Kidney glomerular epithelial cell (primary cell): ENCODE measurements at regions not wholly inside any gene's neighbourhood (a gene's known extent, or its start where the extent isn't known, plus 50 kb on each side); places are given as distances from the start of the nearest gene placed in this dataset.

Experiments used
- DNase-seq: peaks from one replicate; lab custom pipeline; 2025; lab: John Stamatoyannopoulos, UW

DNA sequence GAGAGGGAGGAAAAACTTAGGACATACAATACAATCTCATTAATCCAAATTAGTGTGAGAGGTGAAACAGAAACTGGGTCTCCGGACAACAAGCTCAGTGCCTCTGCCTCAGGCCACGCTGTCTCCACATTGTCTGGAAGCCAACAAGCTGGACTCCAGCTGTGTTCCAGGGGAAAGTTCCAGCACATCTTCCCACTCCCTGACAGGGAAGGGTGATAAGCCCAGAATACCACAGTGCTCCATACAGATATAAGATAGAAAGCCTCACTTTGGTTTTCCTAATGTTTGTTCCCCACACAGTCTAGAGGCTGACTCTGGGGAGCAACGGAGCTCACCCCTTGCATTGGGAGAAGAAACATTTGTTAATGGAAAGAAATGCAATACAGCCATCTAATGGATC lies 117.1 kb upstream of the SPTLC3 start:
- no peak for DNase-seq

DNA sequence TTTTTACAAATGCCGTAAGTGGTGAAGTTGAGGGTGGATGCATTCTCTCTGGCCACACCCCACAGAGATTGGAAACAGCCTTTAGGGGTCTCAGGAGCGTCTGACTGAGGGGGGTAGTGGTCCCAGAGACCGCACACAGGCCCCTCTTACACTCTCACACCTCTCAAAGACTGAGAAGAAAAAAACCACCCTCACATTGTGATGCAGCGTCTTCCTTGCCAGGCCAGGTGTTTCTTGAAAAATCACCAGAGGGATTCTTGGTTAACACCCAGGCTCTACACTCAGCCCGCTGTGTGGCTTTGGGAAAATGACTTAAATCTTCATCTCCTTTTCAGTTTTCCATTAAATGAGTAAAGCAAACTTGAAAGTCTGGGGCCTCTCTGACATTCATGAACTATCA lies 115.8 kb upstream of the SPTLC3 start:
- DNase-seq, result no peak

DNA sequence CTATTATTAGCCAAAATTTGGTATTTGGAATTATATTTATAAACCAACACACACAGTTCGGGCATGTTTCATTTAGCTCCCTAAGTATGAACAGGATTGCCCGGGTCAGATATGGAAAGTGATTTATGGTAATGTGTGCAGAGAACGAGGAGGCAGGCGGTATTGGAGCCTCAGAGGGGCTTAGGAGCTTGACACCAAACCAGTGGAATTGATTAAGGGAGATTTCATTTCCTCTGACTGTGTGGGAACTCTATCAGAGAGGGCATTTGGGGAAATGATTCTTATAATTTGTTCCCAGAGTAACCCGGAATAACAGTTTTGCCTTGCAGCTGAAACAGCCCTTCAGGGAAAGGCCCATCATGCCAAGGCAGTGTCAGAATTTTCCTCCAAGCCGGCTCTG lies 115.1 kb upstream of the SPTLC3 start:
- DNase-seq, result no peak

DNA sequence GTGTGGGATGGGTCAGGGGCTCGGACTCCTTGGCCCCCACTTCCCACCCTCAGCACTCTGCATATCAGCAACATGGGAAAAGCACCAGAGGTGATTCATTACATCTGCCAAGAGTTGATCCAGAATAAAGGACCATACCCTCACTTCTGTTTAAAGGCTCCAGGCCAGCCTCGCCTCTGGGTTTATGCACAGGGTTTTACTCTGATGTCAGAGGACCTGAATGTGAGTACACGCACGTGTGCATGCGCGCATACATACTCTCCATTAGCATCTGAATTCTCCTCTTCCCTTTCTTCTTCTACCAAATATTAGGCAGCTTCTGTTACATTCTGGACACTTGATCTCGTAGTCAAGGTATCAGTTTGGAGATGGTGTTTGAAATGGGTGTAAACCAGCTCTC lies 114.7 kb upstream of the SPTLC3 start:
- no peak for DNase-seq

DNA sequence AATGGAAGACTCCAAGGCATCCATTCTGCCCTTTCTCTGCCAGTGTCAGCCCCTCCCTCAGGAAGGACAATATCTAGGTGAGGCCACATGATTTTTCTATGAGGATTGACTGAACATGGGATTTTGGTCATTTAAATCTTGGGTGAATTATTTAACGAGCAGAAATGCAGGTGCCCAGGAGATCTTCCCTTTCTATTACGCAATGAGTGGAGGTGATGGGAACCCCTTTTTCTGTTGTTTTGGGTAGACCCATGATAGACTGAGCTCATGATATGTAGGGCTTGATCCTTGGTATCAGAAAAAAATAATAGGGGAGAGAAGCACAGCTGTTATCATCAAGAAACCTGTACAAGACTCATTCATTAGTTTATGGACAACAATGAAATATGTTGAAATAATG lies 112.6 kb upstream of the SPTLC3 start:
- no peak for DNase-seq

DNA sequence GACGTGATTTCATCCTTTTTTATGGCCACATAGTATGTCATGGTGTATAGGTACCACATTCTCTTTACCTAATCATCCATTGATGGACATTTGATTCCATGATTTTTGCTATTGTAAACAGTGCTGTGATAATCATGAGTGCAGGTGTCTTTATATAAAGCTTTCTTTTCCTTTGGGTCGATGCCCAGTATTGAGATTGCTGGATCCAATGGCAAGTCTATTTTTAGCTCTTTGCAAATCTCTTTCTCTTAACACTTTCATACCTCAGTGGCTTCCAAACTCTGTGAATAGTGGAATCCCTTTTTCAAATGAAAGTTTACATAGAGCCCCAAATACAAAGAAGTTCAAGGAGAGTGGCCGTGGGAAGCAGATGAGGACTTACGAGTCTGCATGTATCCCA lies 105.8 kb upstream of the SPTLC3 start:
- no peak for DNase-seq

DNA sequence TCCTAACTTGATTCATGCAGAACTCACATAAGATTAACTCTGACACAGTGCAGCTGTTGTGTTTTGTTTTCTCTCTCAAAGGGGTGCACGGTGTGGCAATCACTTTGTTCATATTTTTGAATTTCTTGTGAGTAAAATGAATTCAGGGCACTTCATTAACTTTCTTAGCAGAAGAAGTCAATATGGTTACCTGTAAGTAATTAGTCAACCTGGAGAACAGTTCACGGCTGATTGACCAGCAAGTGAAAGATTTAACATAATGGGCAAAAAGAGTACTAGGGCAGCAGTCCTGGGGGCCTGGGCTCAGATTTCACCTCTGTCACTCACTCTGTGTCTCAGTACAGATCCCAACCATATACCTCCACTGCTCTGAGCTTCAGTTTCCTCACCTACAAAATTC lies 102.4 kb upstream of the SPTLC3 start:
- DNase-seq, result no peak

DNA sequence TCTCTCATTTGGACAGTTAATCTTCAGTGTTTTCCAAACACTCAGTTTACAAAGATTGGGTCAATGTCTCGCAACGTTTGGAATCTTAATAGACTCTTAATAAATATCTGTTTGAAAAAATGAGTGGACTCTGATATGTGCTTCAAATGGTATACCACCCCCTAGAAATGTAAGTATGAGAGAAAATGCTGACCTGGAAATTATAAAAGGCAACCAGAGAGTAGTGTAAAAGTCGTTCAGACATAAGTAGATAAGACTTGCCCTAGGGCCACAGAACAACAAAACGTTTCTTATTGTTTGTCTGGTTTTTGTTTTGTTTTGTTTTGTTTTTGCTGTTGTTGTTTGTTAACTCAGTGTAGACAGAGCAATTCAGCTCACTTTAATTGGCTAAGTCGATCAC lies 97.4 kb upstream of the SPTLC3 start:
- no peak for DNase-seq

DNA sequence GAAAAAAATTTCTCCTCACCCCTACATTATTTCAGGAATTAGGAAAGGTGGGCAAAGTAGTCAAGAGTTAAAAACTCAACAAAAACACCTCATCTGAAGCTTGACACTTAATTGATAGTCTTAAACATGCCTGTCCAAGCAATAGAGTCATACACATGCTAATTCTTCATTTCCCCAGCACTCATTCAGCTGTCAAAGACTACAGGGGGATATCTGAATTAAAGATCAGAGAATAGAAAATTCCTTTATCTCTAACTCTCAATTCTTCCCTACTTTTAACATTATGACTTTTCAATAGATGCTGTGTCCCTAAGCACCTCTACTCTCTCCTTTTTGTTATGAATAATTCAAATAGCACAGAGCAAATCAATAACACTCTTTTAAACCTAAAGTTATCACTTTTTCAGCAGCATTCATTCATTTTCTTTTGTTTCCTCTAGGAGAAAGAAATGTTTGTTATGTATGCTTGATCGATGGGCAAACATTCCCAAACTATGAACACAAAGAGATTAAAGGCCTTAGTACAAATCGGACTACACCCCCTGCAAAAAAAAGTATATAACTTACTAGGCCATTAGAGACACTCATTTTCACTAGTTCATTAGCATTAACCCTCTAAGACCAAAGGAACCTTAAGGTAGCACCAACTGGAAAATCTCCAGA lies 94.9 kb upstream of the SPTLC3 start:
- DNase-seq, result no peak

DNA sequence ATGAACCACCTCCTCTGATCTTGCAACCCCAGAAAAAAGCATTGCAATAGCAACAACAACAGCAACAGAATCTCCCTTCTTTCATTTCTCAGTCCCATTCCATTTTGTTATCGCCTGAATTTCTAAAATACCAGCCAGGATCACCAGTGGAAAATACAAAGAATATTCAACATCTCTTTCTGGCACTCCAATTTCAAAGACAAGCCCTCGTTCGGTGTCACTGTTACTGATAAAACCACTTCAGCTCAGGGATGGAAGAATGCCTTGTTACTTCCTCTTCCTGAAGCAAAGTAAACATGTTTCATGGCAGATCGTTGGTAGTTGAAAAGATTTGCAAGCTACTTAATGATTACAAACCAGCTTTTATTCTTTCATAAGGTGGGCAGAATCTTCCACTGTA lies 94.0 kb upstream of the SPTLC3 start:
- DNase-seq, result no peak

DNA sequence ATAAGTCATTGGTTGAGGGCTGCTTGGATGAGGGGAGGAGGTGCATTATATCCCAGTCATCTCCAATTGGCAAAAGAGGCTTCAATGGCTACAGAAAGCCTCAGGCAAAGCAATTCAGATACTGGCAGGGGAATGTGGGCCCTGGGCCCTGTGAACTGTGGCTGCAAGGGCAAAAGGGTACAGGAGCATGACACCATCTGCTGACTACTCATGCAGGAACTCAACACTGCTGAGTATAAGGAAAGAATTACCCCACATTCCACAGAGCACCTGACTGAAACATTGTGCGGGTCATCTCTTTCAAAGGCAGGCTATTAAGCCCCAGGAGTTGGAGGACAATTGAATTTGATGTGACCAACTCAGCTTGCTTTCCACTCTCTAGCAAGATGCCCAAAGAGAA lies 92.1 kb upstream of the SPTLC3 start:
- peak; percentile 78 for DNase-seq

DNA sequence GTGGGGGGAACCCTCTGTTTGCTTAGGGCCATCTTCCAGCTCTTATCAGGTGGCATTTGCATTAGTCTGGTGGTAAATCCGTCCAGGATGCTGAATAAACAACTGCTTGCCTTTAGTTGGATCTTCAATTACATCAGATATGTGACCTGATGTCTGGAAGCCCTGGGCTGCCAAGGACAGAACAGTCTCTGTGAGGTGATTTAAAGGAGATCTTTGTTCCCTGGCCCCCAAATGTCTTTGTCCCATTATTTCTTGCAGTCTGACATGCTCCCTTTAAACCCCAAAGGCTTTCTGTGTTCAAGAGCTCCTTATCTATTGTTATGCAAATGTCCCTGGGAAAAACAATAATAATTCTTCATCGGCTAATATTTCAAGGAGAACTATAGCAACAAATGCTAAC lies 84.6 kb upstream of the SPTLC3 start:
- DNase-seq, result no peak

DNA sequence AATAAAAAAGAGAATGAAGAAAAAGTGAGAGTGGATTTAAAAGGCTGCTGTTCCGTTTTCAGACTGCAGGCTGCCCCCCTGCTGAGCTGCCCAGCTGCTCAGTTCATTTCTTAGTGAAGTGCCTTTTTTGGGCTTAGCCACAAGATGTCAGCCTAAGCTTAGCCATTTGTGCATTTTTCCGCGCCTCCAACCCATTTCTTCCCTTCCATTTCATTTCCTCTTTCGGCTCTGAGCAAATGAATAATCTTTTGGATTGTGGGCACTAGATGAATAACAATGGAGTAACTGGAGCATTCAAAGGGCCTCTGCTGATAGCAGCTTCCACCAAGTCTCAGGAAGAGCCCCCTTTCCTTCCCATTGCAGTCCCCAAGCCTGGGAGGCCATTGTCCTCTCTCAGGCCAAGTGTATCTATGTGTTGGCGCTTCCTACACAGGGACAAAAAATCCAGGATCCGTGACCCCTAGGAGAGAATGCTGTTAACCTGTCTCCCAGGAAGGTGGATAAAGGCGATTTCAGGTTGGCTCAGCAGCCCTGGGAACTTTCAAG lies 83.5 kb upstream of the SPTLC3 start:
- peak; percentile 87 for DNase-seq

DNA sequence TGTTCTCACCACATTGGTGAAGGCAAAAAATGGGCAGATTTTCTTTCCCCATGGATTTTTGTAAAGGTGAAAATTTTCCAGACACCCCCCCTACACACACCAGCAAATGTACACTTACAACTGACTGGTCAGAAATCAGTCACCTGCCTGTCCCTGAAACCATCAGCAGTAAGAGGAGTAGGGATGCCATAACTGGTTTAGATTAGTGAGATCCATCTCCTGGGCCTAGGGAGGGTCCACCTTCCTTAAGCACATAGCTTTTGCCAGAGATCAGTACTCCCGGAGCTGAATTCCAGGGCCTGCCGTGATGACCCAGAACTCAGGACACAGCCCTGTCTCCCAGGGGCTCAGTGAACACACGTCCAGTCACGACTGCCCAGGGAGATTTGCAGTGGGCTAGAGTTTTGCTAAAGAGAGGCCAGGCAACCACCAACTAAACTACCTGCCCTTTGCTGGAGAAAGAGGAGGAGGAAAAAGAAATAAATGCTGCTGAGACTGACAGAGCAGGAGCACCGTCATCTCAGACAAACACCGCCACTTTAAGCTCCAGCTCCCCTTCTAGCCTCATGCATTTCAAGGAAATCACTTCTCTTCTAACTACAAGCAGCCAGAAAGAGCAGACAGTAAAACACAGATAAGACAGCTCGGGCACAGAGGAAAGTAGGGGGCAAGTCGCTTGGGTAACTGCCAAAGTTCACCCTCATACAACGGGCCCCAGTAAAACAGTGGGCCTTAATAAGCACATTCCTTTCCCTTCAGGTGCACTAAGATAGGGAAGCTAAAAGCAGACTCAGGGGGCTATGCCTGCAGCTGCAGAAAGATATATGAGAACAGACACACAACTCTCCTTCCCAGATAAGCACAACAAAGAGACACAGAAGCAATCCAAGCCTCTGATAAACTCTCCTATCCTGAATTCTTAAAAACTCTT lies 82.6 kb upstream of the SPTLC3 start:
- DNase-seq, result no peak

DNA sequence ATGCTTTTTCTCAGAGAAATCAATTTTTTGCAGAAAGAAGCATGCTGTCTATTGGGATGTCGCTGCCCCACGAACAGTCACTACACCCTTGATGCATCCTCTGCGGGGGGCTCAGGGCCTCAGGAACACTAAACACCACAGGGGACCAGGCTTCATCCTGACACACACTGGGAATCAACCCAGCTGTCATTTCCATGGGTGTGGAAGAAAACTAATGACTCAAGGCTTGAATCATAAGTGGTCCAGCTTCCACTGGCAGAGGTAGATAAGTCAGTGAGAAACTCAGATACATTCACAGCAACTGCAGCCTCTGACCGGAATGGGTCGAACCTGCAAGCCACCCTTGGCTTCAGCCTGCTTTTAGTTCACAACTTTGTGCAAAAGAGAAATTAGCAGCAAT lies 81.3 kb upstream of the SPTLC3 start:
- peak; percentile 15 for DNase-seq

DNA sequence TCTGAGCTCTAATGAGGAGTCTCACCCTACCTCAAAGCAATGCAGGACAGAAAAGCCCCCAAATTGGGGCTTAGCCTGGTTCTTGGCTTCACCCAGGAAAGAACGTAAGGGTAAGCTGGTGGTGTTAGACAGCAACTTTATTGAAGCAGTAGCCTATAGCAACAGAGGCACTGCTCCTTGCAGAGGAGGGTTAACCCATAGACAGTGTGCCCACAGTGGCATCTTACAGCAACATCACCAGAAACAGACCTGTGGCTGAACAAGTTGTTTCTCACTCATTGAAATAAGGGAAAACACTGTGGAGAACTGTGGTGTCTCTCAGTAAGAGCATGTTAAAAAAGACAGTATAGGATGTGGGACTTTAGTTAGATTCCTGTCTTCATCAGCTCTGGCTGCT lies 80.4 kb upstream of the SPTLC3 start:
- DNase-seq, result no peak

DNA sequence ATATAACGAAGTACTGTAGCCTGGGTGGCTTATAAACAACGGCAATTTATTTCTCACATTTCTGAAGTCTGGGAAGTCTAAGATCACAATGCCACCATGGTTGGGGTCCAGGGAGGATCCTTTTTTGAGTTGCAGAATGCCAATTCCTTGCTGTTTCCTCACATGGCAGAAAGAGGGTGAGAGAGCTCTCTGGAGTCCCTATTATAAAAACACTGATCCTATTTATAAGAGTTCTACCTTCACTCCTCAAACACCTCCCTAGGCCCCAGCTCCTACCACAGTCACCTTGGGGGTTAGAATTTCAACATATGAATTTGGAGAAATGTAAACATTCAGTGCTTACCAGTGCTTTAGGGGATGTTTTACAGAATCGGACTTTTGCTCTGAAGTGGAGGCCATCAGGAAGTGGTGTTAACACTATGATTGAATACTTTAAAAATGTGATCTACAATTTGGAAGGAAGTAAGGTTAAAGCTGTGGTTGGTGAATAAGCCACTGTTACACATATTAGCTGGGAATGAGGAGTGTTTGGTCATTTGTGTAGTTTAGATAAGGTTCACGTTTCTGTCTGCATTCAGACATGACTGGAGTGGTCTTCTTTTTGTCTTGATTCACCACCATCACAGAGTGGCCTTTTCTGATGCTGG lies 79.9 kb upstream of the SPTLC3 start:
- peak; percentile 90 for DNase-seq

DNA sequence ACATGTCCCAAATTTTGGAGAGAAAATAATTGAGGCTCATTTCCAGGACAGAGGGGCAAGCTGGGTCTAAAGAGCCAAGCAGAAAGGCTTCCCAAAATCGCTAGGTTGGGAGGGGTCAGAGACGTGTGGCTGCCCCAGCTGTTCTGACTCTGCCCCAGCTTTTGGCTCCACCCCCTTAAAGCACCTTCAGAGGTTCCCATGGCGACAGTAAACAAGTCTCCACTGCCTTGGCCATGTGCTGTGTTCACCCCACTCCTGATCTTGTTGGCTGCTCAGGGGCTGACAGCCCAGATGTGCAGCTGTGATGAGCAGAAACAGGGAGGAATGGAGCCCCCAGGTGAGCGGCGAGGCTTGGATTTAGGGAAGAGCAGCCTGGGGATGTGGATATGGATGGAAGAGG lies 72.8 kb upstream of the SPTLC3 start:
- DNase-seq, result no peak

DNA sequence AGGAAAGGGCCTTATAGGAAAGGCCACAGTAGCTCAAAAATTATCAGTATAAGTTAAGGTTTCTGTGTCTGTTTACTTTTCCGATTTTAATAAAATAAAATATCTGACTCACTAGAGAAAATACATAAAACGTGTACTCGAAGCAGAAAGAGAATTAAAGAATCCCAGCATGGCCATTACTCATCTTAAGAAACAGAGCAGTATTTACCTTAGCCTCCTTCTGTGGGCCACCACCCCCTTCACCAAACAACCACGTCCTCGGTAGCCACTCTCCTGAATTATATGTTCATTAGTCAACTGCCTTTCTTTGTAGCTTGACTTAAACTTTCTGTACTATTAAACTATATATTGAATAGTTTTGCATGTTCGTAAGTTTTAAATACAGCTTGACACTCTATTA lies 72.2 kb upstream of the SPTLC3 start:
- DNase-seq, result no peak

DNA sequence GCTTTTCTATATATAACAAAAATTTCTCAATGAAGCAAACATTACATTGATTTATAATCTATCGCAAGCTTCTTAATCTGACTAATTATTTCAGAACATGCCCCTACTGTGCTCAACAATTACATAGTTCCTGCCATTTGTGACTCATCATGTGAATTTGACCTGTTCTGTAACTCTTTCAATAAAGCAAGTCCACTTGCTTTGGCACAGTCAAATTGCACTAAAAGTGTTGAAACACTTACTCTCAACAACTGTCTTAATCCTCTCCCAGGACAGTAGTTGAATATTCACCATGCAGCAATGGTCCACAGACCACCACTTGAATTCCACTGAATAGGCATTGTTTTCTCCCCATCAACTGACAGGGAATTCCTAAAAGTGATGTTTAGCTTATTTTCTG lies 67.7 kb upstream of the SPTLC3 start:
- no peak for DNase-seq

DNA sequence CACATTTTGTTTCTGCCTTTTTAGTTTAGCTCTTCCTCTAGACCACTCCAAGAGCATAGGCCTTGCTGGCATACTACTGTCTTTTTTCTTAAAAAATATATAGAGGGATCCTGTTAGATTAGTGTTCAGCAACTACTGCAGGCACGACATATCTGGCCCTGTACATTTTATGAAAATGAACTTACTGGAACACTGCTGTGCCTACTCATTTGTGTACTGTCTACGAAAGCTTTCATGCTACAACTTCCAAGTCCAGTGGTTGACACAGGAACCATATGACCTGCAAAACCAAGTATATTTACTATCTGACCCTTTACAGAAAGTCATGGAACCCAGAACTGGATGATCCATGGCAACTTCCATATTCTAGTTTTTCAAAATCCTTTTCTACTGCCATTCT lies 66.6 kb upstream of the SPTLC3 start:
- DNase-seq, result no peak

DNA sequence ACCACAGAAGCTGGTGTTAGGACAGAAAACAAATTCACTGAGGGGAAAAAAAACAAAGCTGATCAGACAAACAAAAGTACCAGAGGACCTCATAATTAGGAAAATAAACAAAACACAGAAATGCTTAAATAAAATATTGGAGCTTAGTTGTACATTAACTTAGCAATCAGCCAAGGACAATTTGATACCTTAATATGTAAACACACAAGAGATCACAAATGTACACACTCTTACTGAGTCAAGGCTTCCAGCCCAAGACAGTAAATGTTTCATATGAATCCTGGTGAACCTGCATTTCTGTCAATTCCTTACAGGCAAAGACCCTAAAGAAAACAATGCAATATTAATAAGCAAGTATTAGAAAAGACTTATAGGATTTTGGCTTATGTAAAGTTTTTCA lies 62.0 kb upstream of the SPTLC3 start:
- no peak for DNase-seq

DNA sequence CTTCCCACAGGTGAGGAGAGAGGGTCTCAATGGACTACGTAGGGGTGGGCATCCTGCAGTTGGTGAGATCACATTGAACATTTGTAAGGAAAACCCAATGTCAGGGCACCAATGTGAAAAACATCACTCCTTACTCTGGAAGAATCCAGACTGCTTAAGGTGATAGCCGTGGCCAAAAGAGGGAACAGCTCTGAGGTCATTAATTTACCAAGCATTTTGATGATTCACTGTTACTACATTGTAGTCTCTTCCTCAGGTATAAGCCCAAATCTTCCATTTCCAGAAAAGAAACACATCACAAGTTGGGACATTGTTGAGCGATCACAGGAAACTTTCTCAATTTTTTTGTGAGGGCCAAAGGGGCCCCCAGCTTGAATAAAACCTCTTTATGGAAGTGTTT lies 61.1 kb upstream of the SPTLC3 start:
- DNase-seq, result no peak
